Coronary artery (tissue), 2 donors: ENCODE measurements at regions not wholly inside any gene's neighbourhood (a gene's known extent, or its start where the extent isn't known, plus 50 kb on each side); places are given as distances from the start of the nearest gene placed in this dataset.

Experiments used
- DNase-seq: peaks from one replicate; pipeline ENCODE4 v3.0.0-alpha.2; 2017; ENCODE audit warnings: low spot score
- H3K27ac ChIP-seq, 2 donors: fragments of 200-600 bp; sonication (generic); one replicate each; pipeline ENCODE4 v1.5.1; 2016 to 2019
- H3K4me3 ChIP-seq: fragments of 200-600 bp; sonication (generic); 2 replicates; pipeline ENCODE4 v1.5.1; 2016; ENCODE audit warnings: mild to moderate bottlenecking, moderate library complexity
- TF ChIP-seq, protein P1 (sequence below): fragments of 200-600 bp; sonication (generic); IDR thresholded peaks from one replicate; pipeline ENCODE4 v1.5.1; 2019; ENCODE audit warnings: antibody characterized with exemption

DNA sequence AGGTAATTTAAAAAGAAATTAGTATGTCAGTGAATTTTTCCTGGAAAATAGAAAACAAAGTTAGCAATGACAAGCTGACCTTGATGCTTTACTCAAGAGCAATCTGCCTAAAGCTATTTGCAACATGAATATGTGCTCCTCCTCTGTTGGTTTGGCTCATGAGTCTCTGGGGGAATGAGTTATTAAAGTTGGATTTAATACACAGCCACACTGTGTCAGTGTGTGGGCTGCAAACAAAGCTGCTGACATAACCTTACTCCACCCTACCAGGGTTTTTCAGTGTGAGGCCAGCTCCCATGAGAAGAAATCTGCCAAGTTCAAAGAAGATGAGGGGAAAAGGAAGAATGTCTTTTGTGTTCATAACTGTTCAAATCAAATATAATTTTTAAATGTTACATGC, 280.5 kb downstream of the TLL1 start:
- H3K27ac ChIP-seq = no peak overlapping the region
- DNase-seq = no peak
- TF ChIP-seq, protein P1, sequence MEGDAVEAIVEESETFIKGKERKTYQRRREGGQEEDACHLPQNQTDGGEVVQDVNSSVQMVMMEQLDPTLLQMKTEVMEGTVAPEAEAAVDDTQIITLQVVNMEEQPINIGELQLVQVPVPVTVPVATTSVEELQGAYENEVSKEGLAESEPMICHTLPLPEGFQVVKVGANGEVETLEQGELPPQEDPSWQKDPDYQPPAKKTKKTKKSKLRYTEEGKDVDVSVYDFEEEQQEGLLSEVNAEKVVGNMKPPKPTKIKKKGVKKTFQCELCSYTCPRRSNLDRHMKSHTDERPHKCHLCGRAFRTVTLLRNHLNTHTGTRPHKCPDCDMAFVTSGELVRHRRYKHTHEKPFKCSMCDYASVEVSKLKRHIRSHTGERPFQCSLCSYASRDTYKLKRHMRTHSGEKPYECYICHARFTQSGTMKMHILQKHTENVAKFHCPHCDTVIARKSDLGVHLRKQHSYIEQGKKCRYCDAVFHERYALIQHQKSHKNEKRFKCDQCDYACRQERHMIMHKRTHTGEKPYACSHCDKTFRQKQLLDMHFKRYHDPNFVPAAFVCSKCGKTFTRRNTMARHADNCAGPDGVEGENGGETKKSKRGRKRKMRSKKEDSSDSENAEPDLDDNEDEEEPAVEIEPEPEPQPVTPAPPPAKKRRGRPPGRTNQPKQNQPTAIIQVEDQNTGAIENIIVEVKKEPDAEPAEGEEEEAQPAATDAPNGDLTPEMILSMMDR = no peak
- H3K4me3 ChIP-seq = no peak overlapping the region

- TF ChIP-seq, protein P1 = no peak
- DNase-seq = no peak
- no peak overlapping the region for H3K27ac ChIP-seq
- H3K4me3 ChIP-seq = no peak overlapping the region
Measured at GRCh38 chr4:166162327-166162726, 289.3 kb downstream of the TLL1 start.

DNA sequence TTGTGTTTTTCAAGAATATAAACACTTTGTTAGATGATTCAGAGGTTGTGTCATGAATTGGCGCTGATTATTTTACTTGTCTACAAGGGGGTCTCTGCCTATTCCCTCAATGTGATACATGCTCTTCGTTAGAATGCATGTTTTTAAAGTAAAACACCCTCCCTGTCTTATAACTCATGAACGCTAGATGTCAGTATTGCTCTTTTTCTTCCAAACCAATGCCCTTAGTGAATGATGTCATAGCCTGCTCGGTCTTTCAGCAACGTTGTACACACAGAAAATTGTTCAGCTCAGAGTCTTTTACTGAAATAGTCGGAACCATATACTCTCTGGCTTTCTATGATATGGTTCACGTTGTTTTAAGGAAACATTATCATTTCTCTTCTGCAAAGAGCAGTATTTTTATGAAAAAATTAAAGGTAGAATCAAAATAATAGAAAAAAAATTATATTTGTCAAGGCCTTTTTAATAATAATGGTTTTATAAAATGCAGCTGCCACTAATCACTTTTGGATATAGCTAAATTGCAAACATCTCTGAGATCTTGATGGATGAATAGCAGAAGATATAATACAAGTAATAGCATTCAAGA, 292.9 kb downstream of the TLL1 start:
- Histone ChIP-seq H3K4me3 (no peak overlapping the region), H3K27ac (no peak overlapping the region)
- no peak for DNase-seq
- TF ChIP-seq, protein P1 = peak; percentile 32

DNA sequence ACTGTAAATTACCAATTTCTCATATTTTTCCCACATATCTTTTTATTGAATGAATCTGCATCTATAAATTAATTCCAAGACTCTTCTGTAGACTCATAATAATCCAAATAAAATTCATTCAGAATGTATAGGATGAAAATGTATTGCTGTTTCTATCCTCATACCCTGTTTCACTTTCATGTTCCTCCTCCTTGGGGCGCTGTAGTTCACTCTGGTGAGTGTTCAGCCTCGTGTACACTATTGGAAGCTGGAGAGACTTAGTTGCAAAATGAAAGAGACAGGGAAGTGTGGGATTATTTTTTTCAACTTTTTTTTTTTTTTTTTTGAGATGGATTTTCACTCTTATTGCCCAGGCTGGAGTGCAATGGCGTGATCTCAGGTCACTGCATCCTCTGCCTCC, 296.1 kb downstream of the TLL1 start:
- H3K27ac ChIP-seq = no peak overlapping the region
- no peak for DNase-seq
- TF ChIP-seq, protein P1 = no peak
- H3K4me3 ChIP-seq = no peak overlapping the region

- DNase-seq = no peak
- Histone ChIP-seq H3K4me3 (no peak overlapping the region), H3K27ac (no peak overlapping the region)
- TF ChIP-seq, protein P1 = no peak
Measured at GRCh38 chr4:166172619-166173018, 299.6 kb downstream of the TLL1 start.

- no peak for DNase-seq
- TF ChIP-seq, protein P1 = no peak
- H3K27ac ChIP-seq = no peak overlapping the region
Measured at GRCh38 chr4:166174717-166175490, 301.9 kb downstream of the TLL1 start.

DNA sequence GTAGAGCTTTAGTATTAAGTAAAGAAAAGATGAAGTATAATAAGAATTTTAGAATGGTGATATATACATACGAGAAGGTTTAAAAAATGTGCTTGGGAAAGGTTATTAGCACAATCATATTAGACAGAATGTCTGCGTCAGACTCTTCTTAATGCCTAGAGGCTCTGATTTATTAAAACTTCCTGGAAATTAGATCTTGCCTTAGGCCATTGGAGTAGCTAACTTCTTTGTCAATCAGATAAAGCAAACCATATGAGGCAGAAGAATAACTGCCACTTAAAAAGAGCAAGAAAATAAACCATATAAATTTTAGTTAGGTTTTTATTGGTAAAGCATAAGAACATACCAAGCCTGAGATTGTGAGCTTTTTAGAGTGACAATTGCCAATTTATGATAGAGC, 309.1 kb downstream of the TLL1 start:
- Histone ChIP-seq H3K27ac (no peak overlapping the region), H3K4me3 (no peak overlapping the region)
- no peak for DNase-seq
- TF ChIP-seq, protein P1 = no peak

More at GRCh38 chr4:166174717-166175490, 301.9 kb downstream of the TLL1 start:
- H3K4me3 ChIP-seq = no peak overlapping the region
